Activated CD8-positive, alpha-beta T cell treated with anti-CD3 and anti-CD28 coated beads for 36 hours (primary cell): ENCODE measurements at regions not wholly inside any gene's neighbourhood (a gene's known extent, or its start where the extent isn't known, plus 50 kb on each side); places are given as distances from the start of the nearest gene placed in this dataset.

Experiments used
- ATAC-seq: fragments of 200-7000 bp; cut with Tn5 transposase; one replicate; pipeline ENCODE4 v1.10.0; 2021; ENCODE audit warnings: mild to moderate bottlenecking, moderate library complexity
- CTCF ChIA-PET: fragments of 350-600 bp; sonication (Branson Sonifier 250); formaldehyde crosslinking; loops from one replicate; lab custom pipeline; 2021; ENCODE audit warnings: antibody characterized with exemption; lab: Charles Lee
- POLR2A ChIA-PET: fragments of 350-600 bp; sonication (Branson Sonifier 250); formaldehyde crosslinking; loops from one replicate; lab custom pipeline; 2021; ENCODE audit warnings: antibody characterized with exemption; lab: Charles Lee
- DNase-seq: peaks from one replicate; pipeline ENCODE4 v3.0.0-alpha.2; 2020
- H3K27ac Mint-ChIP-seq: one replicate; pipeline ENCODE4 v1.8.0; 2021; ENCODE audit warnings: mild to moderate bottlenecking, mixed read lengths
- H3K27me3 Mint-ChIP-seq: one replicate; pipeline ENCODE4 v1.8.0; 2021; ENCODE audit warnings: mixed read lengths
- H3K36me3 Mint-ChIP-seq: one replicate; pipeline ENCODE4 v1.8.0; 2021; ENCODE audit warnings: low read depth, mixed read lengths
- H3K4me1 Mint-ChIP-seq: one replicate; pipeline ENCODE4 v1.8.0; 2021; ENCODE audit warnings: low read depth, mixed read lengths
- H3K4me3 Mint-ChIP-seq: one replicate; pipeline ENCODE4 v1.8.0; 2021; ENCODE audit warnings: mild to moderate bottlenecking, moderate library complexity, mixed read lengths
- H3K9me3 Mint-ChIP-seq: one replicate; pipeline ENCODE4 v1.8.0; 2021; ENCODE audit warnings: mixed read lengths
- CTCF ChIP-seq: fragments of 200-600 bp; IDR thresholded peaks from one replicate; pipeline ENCODE4 v1.8.0; 2022; ENCODE audit warnings: antibody characterized with exemption, mild to moderate bottlenecking
- intact Hi-C: fragments of 100-400 bp; cut with micrococcal nuclease; formaldehyde crosslinking; loops from one replicate; pipeline ENCODE4 v1.10.0; 2022

- H3K36me3 Mint-ChIP-seq = no peaks in the 10 kb centered on the region
- no peak for TF ChIP-seq CTCF
- no peak for ATAC-seq
- DNase-seq = no peak
- H3K9me3 Mint-ChIP-seq = no peaks in the 10 kb centered on the region
- intact Hi-C loops = no loop called here
- no peak overlapping the region for H3K27ac Mint-ChIP-seq
- ChIA-PET CTCF (interaction anchor here (1.2 kb wide), 1 partner anchor 147 kb away, joined by 3 read pairs; no protein-coding TSS in a partner anchor), POLR2A (no interaction called here)
- no peak overlapping the region for H3K4me3 Mint-ChIP-seq
- H3K27me3 Mint-ChIP-seq = peaks cover 11% of the 10 kb centered on the region
- no peaks in the 10 kb centered on the region for H3K4me1 Mint-ChIP-seq
Measured at GRCh38 chr20:16654858-16655535, 74.8 kb upstream of the SNRPB2 start.

GRCh38 chr20:16653266-16653665 is 76.6 kb upstream of the SNRPB2 start:
- H3K36me3 Mint-ChIP-seq = no peaks in the 10 kb centered on the region
- H3K27ac Mint-ChIP-seq = no peak overlapping the region
- H3K4me1 Mint-ChIP-seq = no peaks in the 10 kb centered on the region
- POLR2A ChIA-PET = no interaction called here
- H3K27me3 Mint-ChIP-seq = peaks cover 12% of the 10 kb centered on the region
- CTCF ChIA-PET = no interaction called here
- H3K9me3 Mint-ChIP-seq = no peaks in the 10 kb centered on the region
- intact Hi-C loops = no loop called here
- H3K4me3 Mint-ChIP-seq = no peak overlapping the region
- DNase-seq (no peak), ATAC-seq (no peak)
- no peak for TF ChIP-seq CTCF

- POLR2A ChIA-PET = no interaction called here
- Mint-ChIP-seq H3K9me3 (peaks cover 1% of the 10 kb centered on the region), H3K4me1 (no peaks in the 10 kb centered on the region), H3K4me3 (no peak overlapping the region), H3K27me3 (peaks cover 11% of the 10 kb centered on the region), H3K27ac (no peak overlapping the region), H3K36me3 (no peaks in the 10 kb centered on the region)
- no peak for TF ChIP-seq CTCF
- intact Hi-C loops = no loop called here
- CTCF ChIA-PET = no interaction called here
- no peak for DNase-seq
- no peak for ATAC-seq
Measured at GRCh38 chr20:16647875-16648597, 74.8 kb upstream of the KIF16B start.

GRCh38 chr20:16641511-16642023 is 68.3 kb upstream of the KIF16B start:
- no peak overlapping the region for H3K4me3 Mint-ChIP-seq
- no peak overlapping the region for H3K27ac Mint-ChIP-seq
- ChIA-PET CTCF (no interaction called here), POLR2A (no interaction called here)
- H3K4me1 Mint-ChIP-seq = no peaks in the 10 kb centered on the region
- H3K36me3 Mint-ChIP-seq = no peaks in the 10 kb centered on the region
- no peak for DNase-seq
- no peak for ATAC-seq
- peaks cover 4% of the 10 kb centered on the region for H3K27me3 Mint-ChIP-seq
- no peak for TF ChIP-seq CTCF
- intact Hi-C loops = no loop called here
- peaks cover 1% of the 10 kb centered on the region for H3K9me3 Mint-ChIP-seq
